Stomach (tissue), 4 donors: ENCODE measurements at regions not wholly inside any gene's neighbourhood (a gene's known extent, or its start where the extent isn't known, plus 50 kb on each side); places are given as distances from the start of the nearest gene placed in this dataset.

Source experiments
- POLR2A ChIP-seq, 4 donors: fragments of 450-650 bp; IDR thresholded peaks; one replicate each; pipeline ENCODE4 v1.6.1; 2016; ENCODE audit warnings: antibody characterized with exemption in 4 of 4, control low read depth in 2 of 4, mild to moderate bottlenecking in 1 of 4, moderate library complexity in 1 of 4
- POLR2AphosphoS5 ChIP-seq, 3 donors: sonication (generic); formaldehyde crosslinking; IDR thresholded peaks; one replicate each; pipeline ENCODE4 v1.6.1; 2016; ENCODE audit warnings: antibody characterized with exemption in 3 of 3

DNA sequence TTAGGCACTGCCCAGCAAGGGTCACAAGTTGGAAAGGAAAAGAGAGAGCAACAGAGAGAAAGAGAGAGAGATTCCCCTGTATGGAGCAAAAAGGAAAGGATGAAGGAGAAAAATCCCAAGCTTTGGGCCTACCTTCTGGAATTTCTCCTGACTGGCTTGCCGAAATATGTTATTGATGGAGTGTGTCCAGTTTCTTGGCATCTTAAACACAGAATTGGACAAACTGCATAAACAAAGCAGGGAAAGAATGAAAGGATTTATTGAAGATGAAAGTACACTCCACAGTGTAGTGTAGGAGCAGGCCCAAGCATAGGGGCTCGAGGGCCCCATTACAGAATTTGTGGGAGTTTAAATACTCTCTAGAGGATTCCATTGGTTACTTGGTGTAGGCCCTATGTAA is 627.8 kb upstream of the CNTNAP2 start:
- TF ChIP-seq POLR2A (IDR thresholded peaks at IDR 0.05) (no peak), POLR2AphosphoS5 (IDR thresholded peaks at IDR 0.05) (no peak)
